Activated CD8-positive, alpha-beta memory T cell treated with anti-CD3 and anti-CD28 coated beads, Interleukin-2, amount 50 U/mL, for 24 hours (primary cell): ENCODE measurements at regions not wholly inside any gene's neighbourhood (a gene's known extent, or its start where the extent isn't known, plus 50 kb on each side); places are given as distances from the start of the nearest gene placed in this dataset.
"Not testable (repeated sequence)": the region's sequence is repeated elsewhere in the genome, so short reads cannot be mapped to it uniquely, and the experiment has no call there.

ENCODE experiments used
- DNase-seq: peaks from one replicate; pipeline ENCODE4 v3.0.0-alpha.2; 2020; ENCODE audit errors: extremely low read depth

- DNase-seq, result no peak
Measured at GRCh38 chr3:187997946-187998561, 155.9 kb upstream of the LPP start.

DNA sequence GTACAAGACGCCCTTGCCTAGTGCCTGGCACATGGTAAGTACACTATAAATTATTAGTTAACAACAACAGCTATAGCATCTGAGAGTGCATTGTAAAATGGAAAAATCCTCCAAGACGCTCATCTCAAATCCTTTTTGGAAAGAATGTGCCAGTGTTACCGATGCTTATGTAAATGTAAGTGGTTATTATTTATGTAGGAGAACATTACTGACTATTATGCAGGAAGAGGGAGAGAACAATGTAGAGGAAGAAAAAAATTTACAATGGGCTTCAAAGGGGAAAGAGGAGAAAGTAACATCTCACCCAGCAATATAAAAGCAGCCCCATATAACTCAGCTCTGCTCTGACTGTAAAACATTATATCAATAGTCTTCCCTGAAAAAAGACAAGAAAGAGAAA is 155.3 kb upstream of the LPP start:
- DNase-seq, result no peak

DNA sequence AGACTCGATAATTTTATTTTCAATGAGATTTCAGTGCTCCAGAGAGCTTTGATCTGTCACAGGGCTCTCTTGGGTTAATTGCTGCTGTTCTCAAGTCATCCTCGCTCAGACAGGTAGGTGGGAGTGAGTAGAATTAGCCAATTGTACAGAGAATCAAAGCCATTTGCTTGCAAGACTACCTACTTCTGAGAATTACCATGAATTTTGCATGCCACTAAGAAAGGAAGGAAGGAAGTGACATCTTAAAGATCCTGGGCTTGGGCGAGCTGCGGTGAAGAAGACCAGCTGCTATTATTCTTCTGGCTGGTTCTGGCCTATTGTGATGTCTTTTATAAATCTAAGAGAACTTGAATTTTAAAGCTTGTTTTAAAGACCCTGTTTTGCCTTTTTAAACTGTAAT is 154.1 kb upstream of the LPP start:
- DNase-seq, result no peak

GRCh38 chr3:188000361-188000861 is 153.5 kb upstream of the LPP start:
- DNase-seq, result no peak

- DNase-seq, result no peak
Measured at GRCh38 chr3:188001093-188001492, 152.9 kb upstream of the LPP start.

- no peak for DNase-seq
Measured at GRCh38 chr3:188001926-188002325, 152.0 kb upstream of the LPP start.

DNA sequence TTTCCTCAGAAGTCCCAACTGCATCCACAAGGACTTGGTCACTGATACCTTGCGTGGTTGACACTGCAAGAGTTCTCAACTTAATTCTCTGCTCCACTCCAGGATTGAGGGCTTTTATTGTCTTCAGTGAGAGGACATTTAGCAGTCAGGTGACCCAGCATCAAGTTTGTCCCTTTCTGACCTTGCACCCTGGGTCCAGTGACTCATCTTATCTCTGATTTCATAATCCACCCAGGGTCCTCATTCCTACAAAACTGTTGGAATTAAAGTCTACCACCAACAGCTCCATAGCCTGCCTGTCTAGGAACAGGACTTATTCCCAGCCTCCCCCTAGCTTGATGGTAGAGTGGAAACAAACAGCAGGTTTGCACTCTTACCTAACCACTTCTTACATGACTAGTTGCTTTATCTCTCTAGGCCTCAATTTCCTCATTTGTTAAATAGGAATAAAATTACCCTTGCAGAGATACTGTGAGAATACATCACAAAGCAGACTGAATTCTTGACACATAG is 151.3 kb upstream of the LPP start:
- DNase-seq, result no peak

GRCh38 chr3:188003188-188004171 is 150.5 kb upstream of the LPP start:
- DNase-seq, result no peak

DNA sequence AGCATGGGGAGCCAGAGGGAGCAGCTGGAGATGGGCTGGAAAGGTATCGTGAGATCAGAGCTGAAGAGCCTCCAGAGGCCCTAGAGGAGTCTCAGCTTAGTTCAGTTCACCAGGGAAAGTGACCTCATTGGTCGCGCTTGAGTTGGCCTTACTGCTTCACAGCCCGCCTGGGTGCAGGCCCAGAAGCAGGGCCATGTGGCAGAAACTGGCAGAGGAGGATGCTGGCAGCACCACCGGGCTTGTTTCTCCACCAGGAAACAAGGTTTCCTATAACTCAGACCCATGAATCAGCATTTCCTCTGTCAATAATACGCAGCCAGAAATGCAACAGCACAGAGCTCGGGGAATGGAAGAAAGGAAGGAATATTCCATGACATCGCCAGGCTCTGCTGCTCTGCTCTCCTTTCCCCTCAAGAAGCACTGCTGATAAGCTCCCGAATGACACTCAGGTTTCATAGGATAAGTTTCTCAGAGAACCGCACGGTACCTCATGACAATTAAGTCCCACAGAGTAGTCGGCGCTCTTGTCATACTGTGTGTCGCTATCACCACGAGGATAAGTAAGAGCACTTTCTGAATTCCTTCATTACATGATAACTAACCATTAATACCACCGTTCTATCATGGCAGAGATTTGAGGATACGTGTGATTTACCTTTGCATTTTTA is 147.1 kb upstream of the LPP start:
- DNase-seq, result no peak

- DNase-seq, result no peak
Measured at GRCh38 chr3:188007897-188008296, 146.1 kb upstream of the LPP start.

- DNase-seq, result no peak
Measured at GRCh38 chr3:188008582-188009213, 145.3 kb upstream of the LPP start.

DNA sequence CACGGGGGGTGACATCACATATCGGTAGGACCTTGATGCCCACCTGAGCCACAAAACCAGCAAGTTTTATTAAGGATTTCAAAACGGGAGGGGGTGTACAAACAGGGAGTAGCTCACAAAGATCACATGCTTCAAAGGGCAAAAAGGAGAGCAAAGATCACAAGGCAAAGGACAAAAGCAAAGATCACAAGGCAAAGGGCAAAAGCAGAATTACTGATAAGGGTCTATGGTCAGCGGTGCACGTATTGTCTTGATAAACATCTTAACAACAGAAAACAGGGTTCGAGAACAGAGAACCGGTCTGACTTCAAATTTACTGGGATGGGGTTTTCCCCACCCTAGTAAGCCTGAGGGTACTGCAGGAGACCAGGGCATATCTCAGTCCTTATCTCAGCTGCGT is 143.5 kb upstream of the LPP start:
- no peak for DNase-seq

DNA sequence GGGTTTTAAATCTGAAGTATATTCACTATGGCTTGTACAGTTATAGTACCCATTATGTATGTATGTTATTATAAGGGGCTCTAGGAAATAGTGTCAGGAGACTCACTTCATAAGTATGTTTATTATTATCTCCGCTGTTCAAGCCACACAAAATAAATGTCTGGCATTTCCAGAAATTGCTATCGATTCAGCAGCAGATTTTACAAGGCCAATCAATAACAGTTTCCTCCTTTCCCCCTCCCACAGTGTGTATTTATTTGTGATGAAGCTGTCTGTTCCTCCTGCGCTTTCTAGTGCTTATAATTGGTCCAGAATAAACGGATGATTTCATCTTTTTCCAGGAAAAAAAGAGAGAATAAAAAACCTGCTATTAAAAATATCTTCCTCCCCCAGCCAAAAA is 134.2 kb upstream of the LPP start:
- DNase-seq, result no peak

DNA sequence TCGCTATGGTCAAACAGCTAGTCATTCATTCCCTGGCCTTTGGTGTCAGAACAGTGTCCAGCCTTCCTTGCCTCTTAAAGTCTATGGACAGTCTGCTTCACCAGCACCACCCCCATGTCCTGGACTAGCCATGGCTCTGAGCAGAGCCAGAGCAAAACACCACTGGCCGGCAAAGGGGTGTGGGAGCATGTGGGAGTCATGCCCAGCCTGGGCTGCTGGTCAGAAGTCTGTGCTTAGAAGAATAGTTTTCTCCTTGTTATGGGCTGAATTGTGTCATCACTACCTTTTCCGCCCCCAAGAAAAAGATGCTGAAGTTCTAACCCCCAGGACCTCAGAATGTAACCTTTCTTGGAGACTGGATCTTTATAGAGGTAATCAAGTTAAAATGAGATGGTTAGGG is 132.9 kb upstream of the LPP start:
- no peak for DNase-seq

DNA sequence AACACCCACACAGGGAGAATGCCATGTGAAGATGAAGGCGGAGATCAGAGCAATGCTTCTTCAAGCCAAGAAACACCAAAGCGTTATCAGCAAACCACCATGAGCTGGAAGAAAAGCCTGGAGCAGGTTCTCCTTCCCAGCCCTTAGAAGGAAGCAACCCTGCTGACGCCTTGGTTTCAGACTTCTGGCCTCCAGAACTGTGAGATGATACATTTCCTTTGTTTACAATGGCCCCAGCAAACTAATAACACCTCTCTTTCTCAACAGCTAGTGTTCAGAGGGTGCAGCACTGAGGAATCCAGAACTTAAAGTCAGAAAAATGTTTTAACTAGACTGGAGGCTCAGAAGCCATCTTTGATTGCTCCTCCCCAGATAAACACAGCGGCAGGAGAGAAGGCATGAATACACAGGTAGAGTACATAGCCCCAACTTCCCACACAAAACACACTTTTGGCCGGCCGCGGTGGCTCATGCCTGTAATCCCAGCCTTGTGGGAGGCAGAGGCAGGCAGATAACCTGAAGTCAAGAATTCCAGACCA is 132.4 kb upstream of the LPP start:
- DNase-seq, result no peak

- DNase-seq, result not testable (repeated sequence)
Measured at GRCh38 chr3:188022902-188023301, 131.1 kb upstream of the LPP start.

- no peak for DNase-seq
Measured at GRCh38 chr3:188025555-188025954, 128.4 kb upstream of the LPP start.

DNA sequence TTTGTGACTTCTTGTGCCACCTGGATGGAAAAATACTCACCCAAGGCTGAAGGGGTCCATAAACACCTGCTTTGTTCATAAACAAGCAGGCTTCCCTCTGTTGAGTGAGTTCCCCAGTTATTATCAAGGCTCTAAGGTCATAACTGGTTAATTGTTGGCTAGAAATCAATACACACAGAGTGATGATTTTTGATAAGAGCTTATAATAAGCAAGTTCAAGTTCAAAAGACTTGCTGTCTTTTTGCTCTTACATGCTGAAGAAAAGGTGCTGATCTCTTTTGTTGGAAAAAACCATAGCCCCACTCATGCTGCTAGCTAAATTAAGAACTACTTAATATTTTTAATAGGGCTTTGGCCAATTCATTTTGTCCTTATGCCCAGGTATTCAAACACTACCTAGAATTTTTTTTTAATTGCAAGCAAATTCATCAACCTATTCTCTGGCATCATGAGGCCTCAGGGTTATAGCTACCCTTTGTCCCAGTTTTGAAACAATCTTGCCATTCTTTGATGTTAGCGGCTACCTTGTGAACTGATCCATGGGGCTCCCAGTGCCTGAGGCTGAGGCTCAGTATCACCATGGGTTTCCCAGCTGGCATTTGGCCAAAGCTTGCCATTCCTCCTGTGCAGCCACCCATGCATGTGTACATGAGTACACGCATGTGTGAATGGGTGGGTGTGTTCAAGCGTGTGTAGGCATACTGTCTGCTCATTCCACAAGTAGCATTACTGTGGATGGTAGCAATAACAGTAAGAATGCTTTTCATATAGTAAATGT is 127.6 kb upstream of the LPP start:
- DNase-seq, result no peak

DNA sequence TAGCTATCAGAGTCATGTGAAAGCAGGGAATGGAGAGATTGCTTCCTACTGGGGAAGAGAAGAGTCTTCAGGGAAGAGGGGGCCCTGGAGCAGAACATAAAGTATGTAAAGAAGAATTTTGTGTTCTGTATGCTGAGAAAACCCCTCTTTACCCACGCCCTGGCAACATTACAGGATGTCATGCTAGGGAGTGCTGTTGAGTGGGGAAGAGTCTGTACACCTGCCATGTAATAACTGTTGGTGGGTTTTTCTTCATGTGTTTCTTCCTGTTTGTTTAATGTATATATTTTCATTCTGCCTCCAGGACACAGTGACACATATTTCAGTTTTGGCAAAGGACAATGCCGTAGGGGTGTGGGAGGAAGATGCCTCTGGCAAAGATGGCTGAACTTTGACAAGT is 122.8 kb upstream of the LPP start:
- no peak for DNase-seq

DNA sequence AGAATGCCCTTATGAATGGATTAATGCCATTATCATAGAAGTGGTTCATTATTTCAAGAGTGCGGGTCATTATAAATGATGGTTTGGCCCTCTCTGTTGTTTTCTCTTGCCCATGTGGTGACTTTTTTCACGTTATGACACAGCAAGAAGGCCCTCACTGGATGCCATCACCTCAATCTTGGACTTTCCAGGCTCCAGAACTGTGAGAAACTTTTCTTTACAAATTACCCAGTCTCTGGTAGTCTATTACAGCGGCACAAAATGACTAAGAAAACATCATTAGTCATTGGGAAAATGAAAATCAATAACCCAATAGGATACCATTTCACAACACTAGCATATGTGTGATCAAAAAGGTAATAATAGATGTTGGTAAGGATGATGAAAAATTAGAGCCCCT is 119.0 kb upstream of the LPP start:
- no peak for DNase-seq
